HG03196 (cell line): ENCODE measurements at regions not wholly inside any gene's neighbourhood (a gene's known extent, or its start where the extent isn't known, plus 50 kb on each side); places are given as distances from the start of the nearest gene placed in this dataset.
"Not testable (repeated sequence)": the region's sequence is repeated elsewhere in the genome, so short reads cannot be mapped to it uniquely, and the experiment has no call there.

Source experiments
- ATAC-seq: cut with Tn5 transposase; IDR thresholded peaks from one replicate; pipeline ENCODE4 v1.9.1; 2021; ENCODE audit not compliant: unreplicated experiment

DNA sequence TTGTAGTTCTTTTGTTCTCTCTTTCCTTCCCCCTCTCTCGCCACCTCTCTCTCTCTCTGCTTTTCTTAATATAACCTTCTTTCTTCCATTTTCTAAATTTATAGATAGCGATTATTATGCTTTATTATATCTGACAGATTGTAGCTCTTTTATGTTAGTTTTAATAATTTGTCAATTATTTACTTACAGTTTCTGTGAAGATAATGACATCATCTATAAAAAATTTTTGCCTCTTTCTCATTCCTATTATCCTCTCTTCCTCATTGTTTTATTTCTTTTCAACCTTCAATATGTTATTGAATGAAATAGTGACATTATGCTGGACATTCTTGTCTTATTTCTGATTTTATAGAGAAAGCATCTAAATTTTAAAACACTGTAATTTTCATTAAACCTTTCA is 469.6 kb upstream of the NRG3 start:
- ATAC-seq, result no peak

GRCh38 chr10:81414038-81414437 is 461.0 kb upstream of the NRG3 start:
- ATAC-seq, result no peak

DNA sequence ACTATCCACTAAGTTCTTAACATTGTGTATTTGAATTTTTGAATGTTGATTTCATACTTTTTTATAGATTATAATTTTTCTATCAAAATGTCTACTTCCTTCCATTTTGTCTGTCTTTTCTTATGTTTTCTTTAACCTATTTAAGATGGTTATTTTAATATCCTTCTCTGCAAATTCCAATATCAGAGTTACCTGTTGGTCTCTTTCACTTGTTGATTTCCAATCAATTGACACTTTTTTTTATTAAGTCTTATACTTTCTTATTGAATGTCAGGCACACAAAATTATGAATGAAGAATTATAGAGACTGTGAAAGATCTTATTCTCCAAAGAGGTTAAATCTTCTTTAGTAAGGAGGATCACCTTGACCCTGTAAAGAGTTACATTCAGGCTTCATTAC is 448.3 kb upstream of the NRG3 start:
- ATAC-seq, result no peak

DNA sequence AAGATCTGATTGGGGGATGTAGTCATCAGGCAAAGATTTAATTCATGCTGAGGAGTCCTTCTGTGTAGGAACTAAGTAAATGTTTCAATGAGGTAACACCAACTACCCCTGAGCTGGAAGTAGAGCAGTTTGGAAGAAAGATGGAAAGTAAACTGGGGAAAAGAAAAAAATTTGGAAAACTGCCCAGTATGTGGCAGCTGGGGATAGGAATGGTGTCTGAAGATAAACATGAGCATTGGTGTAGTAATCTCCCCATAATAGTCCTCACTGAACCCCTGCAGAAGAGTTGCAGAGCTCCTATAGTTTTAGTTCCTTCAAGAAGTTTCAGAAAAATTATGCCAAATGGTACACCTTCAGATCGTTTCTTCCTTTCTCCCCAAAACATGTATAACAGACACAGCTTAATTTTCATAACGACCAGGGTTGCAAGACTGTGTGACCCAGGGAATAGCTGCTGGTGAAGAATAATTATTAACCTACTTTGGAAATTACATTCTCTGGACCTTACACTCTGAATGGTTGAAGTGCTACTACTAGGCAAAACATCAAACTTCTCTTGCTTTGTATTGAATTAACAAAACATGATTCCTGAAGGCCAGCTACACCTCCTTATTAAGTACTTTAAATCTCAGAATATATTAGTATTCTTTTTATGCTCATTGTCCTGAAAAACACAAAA is 446.4 kb upstream of the NRG3 start:
- no peak for ATAC-seq

GRCh38 chr10:81439445-81439844 is 435.5 kb upstream of the NRG3 start:
- no peak for ATAC-seq

- not testable (repeated sequence) for ATAC-seq
Measured at GRCh38 chr10:81441624-81442023, 433.4 kb upstream of the NRG3 start.

- no peak for ATAC-seq
Measured at GRCh38 chr10:81444242-81444929, 430.6 kb upstream of the NRG3 start.

- ATAC-seq, result no peak
Measured at GRCh38 chr10:81450651-81451050, 424.3 kb upstream of the NRG3 start.

DNA sequence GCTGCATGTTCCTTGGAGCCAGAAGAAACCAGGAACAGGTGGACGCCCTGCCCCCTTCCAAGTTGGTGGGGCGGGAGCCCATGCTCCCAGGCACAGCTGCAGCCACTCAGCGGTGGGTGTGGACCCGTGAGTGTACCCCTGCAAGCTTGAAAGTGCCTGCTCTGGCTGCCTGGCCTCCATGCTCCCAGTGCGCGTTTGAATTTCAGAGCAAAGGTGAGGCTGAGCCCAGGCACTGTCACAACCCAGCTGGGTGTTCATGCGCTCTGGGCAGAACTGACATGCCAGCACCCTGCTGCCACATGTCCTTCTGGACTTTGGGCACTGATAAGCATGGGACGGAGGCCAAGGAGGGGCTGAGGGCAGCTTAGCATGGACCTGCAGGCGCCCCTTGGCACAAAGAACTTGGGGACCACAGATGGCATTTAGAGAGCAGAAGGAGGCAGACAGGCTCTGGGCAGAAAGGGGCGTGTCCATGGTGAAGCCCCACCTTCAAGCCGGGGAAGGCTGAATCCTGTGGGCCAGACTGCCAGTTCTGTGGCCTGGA is 402.0 kb upstream of the NRG3 start:
- ATAC-seq, result no peak

DNA sequence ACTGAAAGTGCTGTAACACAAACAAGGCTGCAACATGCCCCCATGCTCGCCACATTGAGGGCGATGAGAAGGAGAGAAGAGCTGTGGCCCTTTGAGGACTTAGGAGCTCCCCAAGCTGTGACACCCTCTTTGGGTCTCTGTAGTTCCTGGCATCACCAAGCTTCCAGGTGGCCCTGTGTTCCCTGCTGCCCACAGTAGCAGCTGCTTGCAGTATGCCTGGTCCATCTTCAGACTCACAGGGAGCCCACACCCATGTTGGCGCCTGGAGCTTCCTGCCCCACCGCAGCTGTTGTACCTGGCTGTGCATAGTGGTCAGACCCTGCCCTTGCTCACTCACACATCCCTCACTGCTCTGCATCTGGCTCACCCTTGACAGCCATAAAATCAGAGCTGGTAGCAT is 401.2 kb upstream of the NRG3 start:
- no peak for ATAC-seq

DNA sequence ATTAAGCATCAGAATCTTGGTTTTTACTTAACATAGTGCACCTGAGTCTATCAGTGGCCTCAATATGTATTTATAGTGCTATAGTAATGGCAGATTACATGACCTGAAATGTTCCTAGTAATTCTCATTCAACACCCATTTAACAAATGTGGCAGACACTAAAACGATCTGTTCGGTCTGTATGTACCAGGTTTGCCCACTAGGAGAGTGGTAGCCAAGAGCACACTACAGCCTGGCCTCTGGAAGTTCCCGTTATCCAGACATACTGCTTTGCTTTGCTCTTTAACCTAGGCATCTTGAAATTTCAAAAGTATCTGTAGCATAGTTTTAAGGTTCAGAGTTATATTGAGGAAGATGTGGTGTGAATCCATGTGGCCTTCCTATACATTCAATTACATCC is 395.7 kb upstream of the NRG3 start:
- no peak for ATAC-seq

- ATAC-seq, result no peak
Measured at GRCh38 chr10:81496626-81497025, 378.4 kb upstream of the NRG3 start.

DNA sequence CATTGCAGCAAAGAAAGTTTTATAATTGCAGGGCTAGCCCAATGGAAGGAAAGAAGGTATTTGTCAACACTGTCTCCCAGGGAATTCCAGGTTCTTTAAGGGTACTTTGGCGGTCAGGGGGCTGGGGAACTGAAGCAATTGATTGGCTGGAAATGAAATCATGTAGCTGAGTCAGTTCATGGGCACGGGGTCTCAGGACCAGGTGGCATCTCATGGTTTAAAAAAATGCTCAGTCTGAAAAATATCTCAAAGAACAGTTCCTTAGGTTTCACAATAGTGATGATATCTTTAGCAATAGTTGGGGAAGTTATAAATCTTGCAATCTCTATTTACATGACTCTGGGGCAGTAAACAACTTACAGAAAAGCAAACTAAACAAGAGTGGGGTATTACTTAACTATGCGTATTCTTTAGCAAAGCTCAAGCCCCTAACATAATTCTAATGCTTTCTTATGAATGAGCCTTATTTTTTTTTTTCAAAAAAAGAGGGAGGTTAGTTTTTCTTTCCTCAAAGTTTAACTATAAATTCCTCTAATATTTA is 376.9 kb upstream of the NRG3 start:
- no peak for ATAC-seq

DNA sequence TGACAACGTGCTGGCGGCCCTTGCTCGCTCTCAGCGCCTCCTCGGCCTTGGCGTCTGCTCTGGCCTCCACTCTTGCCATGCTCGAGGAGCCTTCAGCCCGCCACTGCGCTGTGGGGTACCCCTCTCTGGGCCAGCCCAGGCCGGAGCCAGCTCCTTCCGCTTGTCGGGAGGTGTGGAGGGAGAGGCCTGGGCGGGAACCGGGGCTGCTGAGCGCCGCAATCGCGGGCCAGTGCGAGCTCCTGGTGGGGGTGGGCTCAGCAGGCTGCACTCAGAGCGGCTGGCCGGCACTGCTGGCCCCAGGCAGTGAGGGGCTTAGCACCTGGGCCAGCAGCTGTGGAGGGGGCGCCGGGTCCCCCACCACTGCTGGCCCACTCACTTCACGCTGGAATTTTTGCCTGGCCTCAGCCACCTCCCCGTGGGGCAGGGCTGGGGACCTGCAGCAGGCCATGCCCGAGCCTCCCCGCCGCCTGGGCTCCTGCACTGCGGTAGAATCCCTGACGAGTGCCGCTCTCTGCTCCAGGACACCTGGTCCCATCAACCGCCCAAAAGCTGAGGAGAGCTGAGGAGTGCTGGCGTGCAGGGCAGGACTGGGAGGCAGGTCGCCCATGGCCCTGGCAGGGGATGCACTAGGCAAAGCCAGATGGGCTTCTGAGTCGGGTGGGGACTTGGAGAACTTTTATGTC is 372.2 kb upstream of the NRG3 start:
- ATAC-seq, result no peak

- ATAC-seq, result not testable (repeated sequence)
Measured at GRCh38 chr10:81505777-81506176, 369.2 kb upstream of the NRG3 start.

DNA sequence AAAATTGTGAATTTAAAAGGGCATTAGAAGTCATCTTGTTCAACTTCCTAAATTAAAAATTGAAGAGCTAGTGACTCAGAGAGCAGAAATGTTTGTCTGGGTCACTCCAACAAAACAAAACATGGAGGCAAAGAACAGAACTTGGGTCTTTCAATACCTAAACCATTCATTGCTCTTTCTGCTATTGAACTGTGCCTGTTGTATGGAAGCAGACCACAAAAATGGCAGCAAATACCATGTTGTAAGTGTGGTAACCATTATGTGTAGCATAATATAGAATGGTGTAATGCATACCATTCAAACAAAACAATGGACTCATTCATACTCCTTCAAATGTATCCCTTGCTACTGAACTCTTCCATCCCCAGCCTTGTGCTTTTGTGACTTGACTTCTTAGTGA is 360.2 kb upstream of the NRG3 start:
- ATAC-seq, result no peak

GRCh38 chr10:81520688-81521087 is 354.3 kb upstream of the NRG3 start:
- no peak for ATAC-seq

GRCh38 chr10:81524467-81524866 is 350.5 kb upstream of the NRG3 start:
- no peak for ATAC-seq

DNA sequence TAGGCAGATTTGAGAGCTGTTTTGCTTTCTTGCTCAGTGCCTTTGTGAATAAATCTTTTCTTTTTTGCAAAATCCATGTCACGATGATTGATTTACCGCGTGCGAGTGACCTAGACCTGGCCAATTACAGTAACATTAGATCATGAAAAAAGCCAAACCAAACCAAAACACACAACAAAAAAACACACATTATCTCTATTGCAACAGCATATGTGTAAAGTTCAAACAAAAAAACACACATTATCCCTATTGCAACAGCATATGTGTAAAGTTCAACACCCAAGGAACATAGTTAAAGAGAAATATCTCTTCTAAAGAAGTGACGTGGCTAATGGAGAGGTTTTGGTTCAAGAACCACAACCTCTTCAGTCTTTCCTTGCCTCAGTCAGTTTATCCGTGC is 342.6 kb upstream of the NRG3 start:
- no peak for ATAC-seq

GRCh38 chr10:81534991-81535390 is 340.0 kb upstream of the NRG3 start:
- ATAC-seq, result no peak

GRCh38 chr10:81541517-81541916 is 333.5 kb upstream of the NRG3 start:
- no peak for ATAC-seq

- no peak for ATAC-seq
Measured at GRCh38 chr10:81546243-81546642, 328.8 kb upstream of the NRG3 start.
